Skeletal muscle satellite cell (primary cell): ENCODE measurements at regions not wholly inside any gene's neighbourhood (a gene's known extent, or its start where the extent isn't known, plus 50 kb on each side); places are given as distances from the start of the nearest gene placed in this dataset.

Source experiments
- H3K27me3 ChIP-seq: 2 replicates; pipeline ENCODE4 v1.7.0; 2013; ENCODE audit warnings: low read length; ENCODE audit not compliant: control insufficient read depth, insufficient read depth
- H3K36me3 ChIP-seq: 2 replicates; pipeline ENCODE4 v1.7.0; 2013; ENCODE audit warnings: mild to moderate bottlenecking, control low read depth, low read length; ENCODE audit not compliant: insufficient read depth
- H3K4me1 ChIP-seq: 2 replicates; pipeline ENCODE4 v1.7.0; 2013; ENCODE audit warnings: low read length; ENCODE audit not compliant: control insufficient read depth, insufficient read depth
- H3K4me2 ChIP-seq: 2 replicates; pipeline ENCODE4 v1.7.0; 2013; ENCODE audit warnings: mild to moderate bottlenecking, low read length
- H3K4me3 ChIP-seq: 2 replicates; pipeline ENCODE4 v1.7.0; 2013; ENCODE audit warnings: low read length
- H3K9ac ChIP-seq: 2 replicates; pipeline ENCODE4 v1.7.0; 2013; ENCODE audit warnings: mild to moderate bottlenecking, low read depth, low read length, moderate library complexity
- H3K9me3 ChIP-seq: replicated peaks from 2 replicates; pipeline ENCODE4 v1.7.0; 2013; ENCODE audit warnings: mild to moderate bottlenecking, control low read depth, low read length

DNA sequence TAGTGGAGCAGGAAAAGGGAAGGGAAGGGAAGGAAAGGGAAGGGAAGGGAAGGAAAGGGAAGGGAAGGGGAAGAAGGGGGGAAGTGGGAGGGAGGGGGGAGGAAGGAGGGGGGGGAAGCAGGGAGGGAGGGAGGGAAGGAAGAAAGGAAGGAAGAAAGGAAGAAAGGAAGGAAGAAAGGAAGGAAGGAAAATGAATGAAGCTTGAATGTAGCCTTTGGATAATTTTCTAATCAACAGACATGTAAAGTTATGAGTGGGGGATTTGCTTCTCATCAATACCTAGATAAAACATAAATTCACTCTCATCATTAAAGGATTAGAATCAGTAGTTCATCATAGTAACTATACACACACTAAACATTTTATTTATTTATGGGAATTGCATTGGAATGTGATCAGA is 446.9 kb upstream of the FAM241A start:
- H3K36me3 ChIP-seq: no peaks in the 10 kb centered on the region
- H3K4me3 ChIP-seq: no peak overlapping the region
- no peaks in the 10 kb centered on the region for H3K4me1 ChIP-seq
- H3K4me2 ChIP-seq: no peak overlapping the region
- no peak overlapping the region for H3K9ac ChIP-seq
- H3K27me3 ChIP-seq: no peaks in the 10 kb centered on the region
- H3K9me3 ChIP-seq: no peaks in the 10 kb centered on the region

DNA sequence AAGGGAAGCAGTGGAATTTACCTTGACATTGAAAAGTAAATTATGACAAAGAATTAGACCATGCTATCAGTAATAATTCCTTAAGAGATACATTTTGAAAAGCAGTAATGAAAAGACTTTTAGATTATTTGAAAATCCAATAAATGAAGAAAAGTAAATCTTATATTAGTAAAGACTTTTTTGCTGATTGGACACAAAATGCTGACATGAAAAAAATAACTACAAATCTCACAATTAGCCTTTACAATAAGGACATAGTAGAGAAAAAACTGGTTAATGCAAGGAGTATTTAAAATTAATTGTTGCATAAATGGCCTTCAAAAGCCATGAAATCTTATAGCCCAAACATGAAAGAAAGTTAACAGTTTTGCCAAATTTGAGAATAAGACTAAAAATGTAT is 446.1 kb upstream of the FAM241A start:
- Histone ChIP-seq H3K36me3 (no peaks in the 10 kb centered on the region), H3K9ac (no peak overlapping the region), H3K27me3 (no peaks in the 10 kb centered on the region), H3K4me2 (no peak overlapping the region), H3K9me3 (no peaks in the 10 kb centered on the region), H3K4me3 (no peak overlapping the region), H3K4me1 (no peaks in the 10 kb centered on the region)

DNA sequence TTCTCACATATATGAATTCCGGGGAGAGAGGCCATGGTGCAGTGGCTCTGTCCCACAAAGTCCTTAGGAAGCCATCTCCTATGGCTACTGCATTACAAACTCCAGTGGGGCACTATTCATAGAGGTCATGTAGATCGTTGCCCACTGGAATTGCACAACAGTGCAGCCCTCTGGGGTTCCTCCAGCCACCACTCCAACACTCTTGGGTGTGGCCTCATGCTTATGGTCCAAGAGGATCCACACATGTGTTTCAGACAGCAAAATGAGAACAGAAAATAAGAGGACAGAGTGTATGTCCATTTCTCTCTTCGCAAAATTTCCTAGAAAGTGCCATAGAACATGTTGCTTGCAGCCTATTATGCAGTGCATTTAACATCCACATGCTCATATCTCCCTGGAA is 444.2 kb upstream of the FAM241A start:
- Histone ChIP-seq H3K9ac (no peak overlapping the region), H3K9me3 (no peaks in the 10 kb centered on the region), H3K36me3 (no peaks in the 10 kb centered on the region), H3K4me1 (no peaks in the 10 kb centered on the region), H3K4me2 (no peak overlapping the region), H3K27me3 (no peaks in the 10 kb centered on the region), H3K4me3 (no peak overlapping the region)

DNA sequence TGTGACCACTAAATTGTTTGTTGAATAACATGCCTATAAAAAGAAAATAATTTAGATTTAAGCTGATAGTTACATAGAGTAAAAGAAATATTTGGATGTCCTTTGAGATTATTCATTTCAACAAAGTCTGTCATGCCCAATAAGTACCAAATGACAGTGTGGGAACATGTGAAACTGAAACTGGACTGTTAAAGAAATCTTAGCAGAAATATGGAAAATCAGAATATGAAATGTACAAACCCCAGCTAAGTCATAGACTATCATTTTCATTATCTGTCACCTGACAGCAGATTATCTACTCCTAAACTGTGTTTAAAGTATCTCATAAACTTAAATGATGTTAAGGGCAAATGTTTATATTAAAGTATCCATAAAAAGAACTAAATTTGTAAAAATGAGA is 437.8 kb upstream of the FAM241A start:
- Histone ChIP-seq H3K27me3 (no peaks in the 10 kb centered on the region), H3K9me3 (no peaks in the 10 kb centered on the region), H3K4me1 (no peaks in the 10 kb centered on the region), H3K4me2 (no peak overlapping the region), H3K9ac (no peak overlapping the region), H3K4me3 (no peak overlapping the region), H3K36me3 (no peaks in the 10 kb centered on the region)

DNA sequence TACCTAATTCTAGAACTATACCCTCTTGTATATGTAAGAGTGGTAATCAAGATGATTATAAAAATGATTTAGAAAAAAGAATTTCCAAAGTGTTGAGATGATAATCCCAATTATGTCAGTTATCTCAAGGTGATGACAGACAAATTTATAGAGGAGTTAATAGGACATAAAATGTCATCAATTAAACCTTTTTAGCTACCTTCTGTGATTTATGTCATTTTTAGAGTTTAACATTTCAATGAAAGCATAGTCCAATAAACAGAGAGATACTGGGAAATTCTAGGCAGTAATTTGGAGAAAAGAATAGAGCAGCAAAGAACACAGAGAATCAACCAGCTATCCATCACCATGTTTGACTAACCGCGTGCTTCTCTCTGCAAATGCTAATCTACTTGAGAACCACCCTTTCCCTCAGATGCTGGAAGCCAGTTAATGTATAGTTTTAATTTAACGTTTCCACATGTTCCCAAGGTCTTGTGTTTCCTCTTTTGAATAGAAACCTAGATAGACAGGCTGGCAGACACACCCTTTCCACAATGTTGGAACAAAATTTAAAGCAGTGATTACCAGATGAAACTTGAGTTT is 433.1 kb upstream of the FAM241A start:
- no peaks in the 10 kb centered on the region for H3K4me1 ChIP-seq
- H3K36me3 ChIP-seq: no peaks in the 10 kb centered on the region
- no peaks in the 10 kb centered on the region for H3K9me3 ChIP-seq
- H3K4me2 ChIP-seq: no peak overlapping the region
- no peak overlapping the region for H3K9ac ChIP-seq
- no peak overlapping the region for H3K4me3 ChIP-seq
- no peaks in the 10 kb centered on the region for H3K27me3 ChIP-seq

DNA sequence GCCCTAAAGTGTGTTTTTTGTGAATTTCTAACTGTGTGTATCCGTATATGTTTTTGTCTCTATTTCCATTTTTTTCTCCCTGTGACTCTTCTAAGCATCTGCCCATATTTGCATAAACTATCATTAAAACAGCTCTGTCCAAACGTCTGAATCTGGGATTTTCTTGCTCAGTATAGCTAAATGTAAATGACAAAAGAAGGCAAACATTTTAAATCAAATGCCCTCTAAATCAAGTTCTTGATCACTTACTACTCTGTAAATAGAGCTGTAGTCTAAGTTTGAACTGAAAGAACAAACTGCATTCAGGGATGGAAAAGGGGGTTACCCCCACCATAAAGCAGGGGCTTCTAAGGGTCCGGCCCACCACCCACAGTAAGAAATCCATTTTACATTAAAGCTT is 432.0 kb upstream of the FAM241A start:
- Histone ChIP-seq H3K4me3 (no peak overlapping the region), H3K4me2 (no peak overlapping the region), H3K36me3 (no peaks in the 10 kb centered on the region), H3K4me1 (no peaks in the 10 kb centered on the region), H3K9me3 (no peaks in the 10 kb centered on the region), H3K9ac (no peak overlapping the region), H3K27me3 (no peaks in the 10 kb centered on the region)

DNA sequence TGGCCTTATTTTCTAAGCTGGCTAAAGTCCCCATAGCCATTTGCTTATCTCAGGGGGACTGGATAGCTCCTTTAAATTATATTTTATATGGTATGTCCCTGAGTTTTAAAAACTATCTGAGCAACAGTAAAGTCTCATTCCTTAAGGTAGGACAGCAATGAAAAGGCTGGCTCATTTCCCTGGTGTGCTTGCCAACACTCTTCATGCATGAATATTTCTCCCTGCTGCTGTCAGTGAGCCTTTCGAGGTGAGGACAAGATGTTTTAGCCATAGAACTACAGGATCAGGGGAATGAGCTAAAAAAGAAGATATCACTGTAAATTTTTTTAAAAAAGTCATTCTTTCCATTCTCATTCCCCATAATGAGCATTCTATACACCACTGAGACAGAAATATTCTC is 427.3 kb upstream of the FAM241A start:
- Histone ChIP-seq H3K9ac (no peak overlapping the region), H3K27me3 (no peaks in the 10 kb centered on the region)

DNA sequence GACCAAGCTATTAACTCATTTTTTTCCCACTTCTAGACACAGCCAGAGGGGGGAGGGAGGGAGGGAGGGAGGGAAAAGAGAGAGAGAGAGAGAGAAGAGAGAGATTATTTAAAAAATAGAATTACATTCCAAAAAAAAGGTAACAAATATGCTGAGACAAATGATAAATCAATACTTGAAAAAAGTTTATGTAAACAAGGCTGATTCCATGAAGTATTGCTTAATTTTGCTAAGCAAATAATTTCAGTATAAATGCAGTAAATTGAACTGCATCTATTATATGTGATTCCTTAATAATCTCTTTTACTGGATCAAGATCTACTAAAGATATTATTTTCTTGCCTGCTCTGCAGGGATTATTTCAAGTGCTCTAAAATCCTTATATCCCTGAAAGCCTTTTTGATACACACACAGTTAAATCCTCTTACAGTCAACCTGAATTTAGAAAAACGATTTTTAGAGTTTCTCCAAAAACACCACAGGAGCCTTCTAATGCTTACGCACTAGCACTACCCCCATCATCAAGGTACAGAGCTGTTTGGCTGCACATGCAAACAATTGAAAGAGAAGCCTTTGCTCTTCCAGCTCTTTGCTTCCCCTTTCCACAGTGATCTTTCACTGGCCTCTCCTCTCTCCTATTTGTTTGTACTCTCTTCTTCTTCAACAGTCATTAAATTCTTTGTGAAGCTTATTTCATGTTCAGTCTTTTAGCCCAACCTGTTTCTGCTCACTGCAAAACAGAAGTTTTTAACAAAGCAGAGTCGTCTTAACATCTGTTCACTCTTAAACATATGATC is 426.3 kb upstream of the FAM241A start:
- H3K9ac ChIP-seq: no peak overlapping the region
- H3K4me1 ChIP-seq: no peaks in the 10 kb centered on the region
- H3K9me3 ChIP-seq: no peaks in the 10 kb centered on the region
- H3K27me3 ChIP-seq: no peaks in the 10 kb centered on the region
- no peaks in the 10 kb centered on the region for H3K36me3 ChIP-seq
- H3K4me3 ChIP-seq: no peak overlapping the region
- no peak overlapping the region for H3K4me2 ChIP-seq

More for the DNA sequence above, 427.3 kb upstream of the FAM241A start:
- H3K4me3 ChIP-seq: no peak overlapping the region
- no peak overlapping the region for H3K4me2 ChIP-seq
- no peaks in the 10 kb centered on the region for H3K9me3 ChIP-seq
- H3K36me3 ChIP-seq: no peaks in the 10 kb centered on the region
- no peaks in the 10 kb centered on the region for H3K4me1 ChIP-seq

DNA sequence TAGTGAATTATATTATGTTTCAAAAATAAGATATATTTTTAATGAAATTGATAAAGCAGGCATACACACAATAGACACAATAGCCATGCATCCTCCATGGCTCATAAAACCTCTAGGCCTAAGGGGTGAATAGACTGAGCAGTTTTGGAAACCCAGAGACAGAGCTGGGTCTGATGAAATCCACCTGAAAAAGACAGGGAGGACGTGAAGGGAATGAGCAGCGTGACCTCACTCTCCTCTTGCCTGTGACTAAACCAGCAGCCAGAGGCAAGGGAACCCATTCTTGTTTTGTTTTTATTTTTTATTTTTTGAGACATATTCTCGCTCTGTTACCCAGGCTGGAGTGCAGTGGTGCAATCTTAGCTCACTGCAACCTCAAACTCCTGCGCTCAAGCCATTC is 424.4 kb upstream of the FAM241A start:
- Histone ChIP-seq H3K4me2 (no peak overlapping the region), H3K9me3 (no peaks in the 10 kb centered on the region), H3K4me3 (no peak overlapping the region), H3K9ac (no peak overlapping the region), H3K27me3 (no peaks in the 10 kb centered on the region), H3K4me1 (no peaks in the 10 kb centered on the region), H3K36me3 (no peaks in the 10 kb centered on the region)

DNA sequence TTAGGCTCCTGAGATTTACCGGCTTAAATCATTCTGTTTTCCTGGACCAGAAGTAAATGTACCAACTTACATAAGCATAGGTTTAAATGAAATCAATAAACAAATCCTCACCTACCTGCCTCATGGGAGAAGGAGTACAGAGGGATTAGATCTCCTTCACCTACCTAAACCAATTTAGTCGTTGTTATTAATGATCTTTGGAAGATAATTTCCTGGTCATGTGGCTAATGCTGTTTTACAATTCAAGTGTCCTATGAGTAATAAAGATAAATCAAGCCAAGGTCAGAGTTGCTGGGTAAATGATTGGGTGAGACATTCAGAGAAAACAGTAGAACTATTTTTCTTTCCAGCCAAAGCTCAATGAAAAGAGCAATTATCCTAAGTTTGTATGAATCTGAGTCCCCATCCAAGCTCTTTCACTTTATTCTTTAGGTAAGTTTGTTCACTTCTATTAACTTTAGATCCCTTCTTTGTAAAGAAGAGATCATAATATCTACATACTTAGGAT is 423.0 kb upstream of the FAM241A start:
- H3K27me3 ChIP-seq: no peaks in the 10 kb centered on the region
- H3K9me3 ChIP-seq: no peaks in the 10 kb centered on the region
- H3K4me1 ChIP-seq: no peaks in the 10 kb centered on the region
- H3K36me3 ChIP-seq: no peaks in the 10 kb centered on the region
- H3K4me3 ChIP-seq: no peak overlapping the region
- no peak overlapping the region for H3K9ac ChIP-seq
- no peak overlapping the region for H3K4me2 ChIP-seq

DNA sequence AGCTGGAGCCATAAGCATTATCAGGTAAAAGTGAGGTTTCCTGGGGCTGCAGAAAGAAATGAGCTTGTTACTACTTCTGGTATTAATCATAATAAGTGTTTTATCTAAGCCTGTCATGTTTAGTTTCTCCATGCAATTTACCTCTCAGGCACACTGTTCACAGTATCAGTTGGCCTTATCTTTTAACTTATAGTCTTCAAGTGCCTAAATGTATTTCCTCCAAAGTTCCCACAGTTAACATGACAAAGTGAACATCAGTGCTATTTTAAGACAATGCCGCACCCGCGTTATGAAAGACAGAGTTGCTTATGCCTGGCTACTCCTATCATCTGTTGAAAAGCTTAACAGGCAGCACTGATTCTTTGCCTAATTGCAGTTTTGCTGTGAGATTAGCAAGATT is 408.7 kb upstream of the FAM241A start:
- Histone ChIP-seq H3K4me2 (no peak overlapping the region), H3K9me3 (no peaks in the 10 kb centered on the region), H3K4me1 (no peaks in the 10 kb centered on the region), H3K27me3 (no peaks in the 10 kb centered on the region), H3K4me3 (no peak overlapping the region), H3K36me3 (no peaks in the 10 kb centered on the region), H3K9ac (no peak overlapping the region)

DNA sequence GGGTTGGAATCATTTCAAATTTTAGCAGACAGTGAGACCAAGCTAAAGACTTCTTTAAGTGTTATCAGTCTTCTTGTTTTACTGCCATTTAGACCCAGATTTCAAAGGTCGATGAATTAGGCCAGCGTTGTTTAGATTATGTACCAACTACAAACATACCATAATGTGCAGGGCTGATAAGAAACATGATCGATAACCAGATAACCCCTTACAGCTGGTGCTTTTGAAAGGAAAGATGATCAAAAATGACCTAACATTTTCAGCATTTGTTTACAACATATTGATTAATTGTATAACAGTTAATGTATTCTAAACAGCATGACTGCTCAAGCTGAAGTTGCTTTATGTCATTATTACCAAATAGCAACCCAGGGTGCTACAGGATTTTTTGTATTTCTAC is 400.4 kb upstream of the FAM241A start:
- H3K4me3 ChIP-seq: no peak overlapping the region
- H3K9me3 ChIP-seq: no peaks in the 10 kb centered on the region
- no peak overlapping the region for H3K4me2 ChIP-seq
- no peaks in the 10 kb centered on the region for H3K27me3 ChIP-seq
- H3K4me1 ChIP-seq: no peaks in the 10 kb centered on the region
- H3K9ac ChIP-seq: no peak overlapping the region
- no peaks in the 10 kb centered on the region for H3K36me3 ChIP-seq
